Gastroesophageal sphincter (tissue), 4 donors: ENCODE measurements at regions not wholly inside any gene's neighbourhood (a gene's known extent, or its start where the extent isn't known, plus 50 kb on each side); places are given as distances from the start of the nearest gene placed in this dataset.

Experiments used
- ATAC-seq: fragments of 150-250 bp; one replicate; pipeline ENCODE4 v1.9.1; 2016; ENCODE audit warnings: mild to moderate bottlenecking, moderate library complexity
- H3K27ac ChIP-seq, 4 donors: fragments of 200-600 bp; sonication (generic) in 3 of 4; 1 replicate in 3 of 4; 2 replicates in 1 of 4; pipeline ENCODE4 v1.5.1; 2016 to 2019
- H3K27me3 ChIP-seq: fragments of 200-600 bp; sonication (generic); one replicate; pipeline ENCODE4 v1.5.1; 2019
- H3K36me3 ChIP-seq, 2 donors: fragments of 200-600 bp; sonication (generic); one replicate each; pipeline ENCODE4 v1.5.1; 2019; ENCODE audit warnings: control low read depth in 1 of 2
- H3K4me1 ChIP-seq, 3 donors: fragments of 200-600 bp; sonication (generic); 1 replicate in 2 of 3; 2 replicates in 1 of 3; pipeline ENCODE4 v1.5.1; 2016 to 2019; ENCODE audit warnings: control low read depth in 2 of 3
- H3K4me3 ChIP-seq, 2 donors: fragments of 200-600 bp; sonication (generic); one replicate each; pipeline ENCODE4 v1.5.1; 2019; ENCODE audit warnings: mild to moderate bottlenecking in 1 of 2, moderate library complexity in 1 of 2
- H3K9me3 ChIP-seq, 3 donors: fragments of 200-600 bp; sonication (generic); one replicate each; pipeline ENCODE4 v1.5.1; 2017 to 2019; ENCODE audit warnings: control low read depth in 2 of 3
- CTCF ChIP-seq, 4 experiments: fragments of 200-600 bp in 2 of 4; fragments of 450-650 bp in 2 of 4; sonication (generic) in 1 of 4; IDR thresholded peaks; one replicate each; pipeline ENCODE4 v1.5.1; 2017 to 2019; ENCODE audit warnings: antibody characterized with exemption in 4 of 4, mild to moderate bottlenecking in 2 of 4, moderate library complexity in 2 of 4
- EP300 ChIP-seq: sonication (generic); formaldehyde crosslinking; IDR thresholded peaks from one replicate; pipeline ENCODE4 v1.6.1; 2017; ENCODE audit warnings: antibody characterized with exemption, mild to moderate bottlenecking
- POLR2A ChIP-seq, 2 donors: fragments of 450-650 bp; IDR thresholded peaks; one replicate each; pipeline ENCODE4 v1.6.1; 2017; ENCODE audit warnings: antibody characterized with exemption in 2 of 2, mild to moderate bottlenecking in 2 of 2, moderate library complexity in 1 of 2
- POLR2AphosphoS5 ChIP-seq: sonication (generic); formaldehyde crosslinking; IDR thresholded peaks from one replicate; pipeline ENCODE4 v1.6.1; 2017; ENCODE audit warnings: antibody characterized with exemption
- WGBS, 2 donors: methylation state at CpG; one replicate each; pipeline ENCODE4 v1.1.5; 2018; ENCODE audit warnings: low coverage in 1 of 2; 5-methylcytosine and 5-hydroxymethylcytosine counted together

GRCh38 chr6:43942011-43942442 is 172.0 kb downstream of the VEGFA start:
- Histone ChIP-seq H3K9me3 (peaks cover 0 to 21% (median 0%) of the 10 kb centered on the region in 3 donors), H3K27me3 (no peaks in the 10 kb centered on the region), H3K4me1 (no peaks in the 10 kb centered on the region), H3K27ac (no peak overlapping the region), H3K4me3 (no peak overlapping the region), H3K36me3 (no peaks in the 10 kb centered on the region)
- no CpG with 5 or more reads among the region's 5 CpGs for WGBS, 2 donors
- TF ChIP-seq CTCF (IDR thresholded peaks at IDR 0.05) (no peak), POLR2A (IDR thresholded peaks at IDR 0.05) (no peak), POLR2AphosphoS5 (no peak), EP300 (no peak)
- ATAC-seq: no peak

GRCh38 chr6:43941174-43941573 is 171.2 kb downstream of the VEGFA start:
- no peaks in the 10 kb centered on the region for H3K4me1 ChIP-seq
- TF ChIP-seq POLR2AphosphoS5 (no peak), EP300 (no peak), POLR2A (IDR thresholded peaks at IDR 0.05) (no peak), CTCF (IDR thresholded peaks at IDR 0.05) (no peak)
- no peaks in the 10 kb centered on the region for H3K36me3 ChIP-seq
- H3K9me3 ChIP-seq: peaks cover 0 to 15% (median 0%) of the 10 kb centered on the region in 3 donors
- no peaks in the 10 kb centered on the region for H3K27me3 ChIP-seq
- no peak overlapping the region for H3K4me3 ChIP-seq
- 100% methylated on average over 1 of the region's 5 CpGs; no CpG with 5 or more reads in 1 of the 2 donors for WGBS, 2 donors
- no peak for ATAC-seq
- H3K27ac ChIP-seq: no peak overlapping the region

GRCh38 chr6:43940393-43941087 is 170.5 kb downstream of the VEGFA start:
- H3K4me1 ChIP-seq: no peaks in the 10 kb centered on the region
- H3K27ac ChIP-seq: no peak overlapping the region
- H3K36me3 ChIP-seq: no peaks in the 10 kb centered on the region
- H3K4me3 ChIP-seq: no peak overlapping the region
- peaks cover 0 to 9% (median 0%) of the 10 kb centered on the region in 3 donors for H3K9me3 ChIP-seq
- H3K27me3 ChIP-seq: no peaks in the 10 kb centered on the region
- no peak for ATAC-seq
- WGBS, 2 donors: 93 to 100% methylated on average over 2 to 4 of the region's 10 CpGs
- TF ChIP-seq CTCF (IDR thresholded peaks at IDR 0.05): no peak
- no peak for TF ChIP-seq POLR2A (IDR thresholded peaks at IDR 0.05)
- TF ChIP-seq EP300: no peak
- TF ChIP-seq POLR2AphosphoS5: no peak

- H3K27ac ChIP-seq: no peak overlapping the region
- no peak for TF ChIP-seq POLR2A (IDR thresholded peaks at IDR 0.05)
- no peak for TF ChIP-seq CTCF (IDR thresholded peaks at IDR 0.05)
- TF ChIP-seq EP300: no peak
- no peak for TF ChIP-seq POLR2AphosphoS5
- no CpG with 5 or more reads among the region's 2 CpGs for WGBS, 2 donors
- no peak for ATAC-seq
- peaks cover 0 to 3% (median 0%) of the 10 kb centered on the region in 3 donors for H3K9me3 ChIP-seq
- no peaks in the 10 kb centered on the region for H3K27me3 ChIP-seq
- H3K4me1 ChIP-seq: no peaks in the 10 kb centered on the region
- no peak overlapping the region for H3K4me3 ChIP-seq
- no peaks in the 10 kb centered on the region for H3K36me3 ChIP-seq
Measured at GRCh38 chr6:43940071-43940392, 170.0 kb downstream of the VEGFA start.
